Stomach (tissue), 4 donors: ENCODE measurements at regions not wholly inside any gene's neighbourhood (a gene's known extent, or its start where the extent isn't known, plus 50 kb on each side); places are given as distances from the start of the nearest gene placed in this dataset.

Source experiments
- EP300 ChIP-seq: sonication (generic); formaldehyde crosslinking; IDR thresholded peaks from one replicate; pipeline ENCODE4 v1.6.1; 2017; ENCODE audit warnings: antibody characterized with exemption
- POLR2A ChIP-seq, 4 donors: fragments of 450-650 bp; IDR thresholded peaks; one replicate each; pipeline ENCODE4 v1.6.1; 2016; ENCODE audit warnings: antibody characterized with exemption in 4 of 4, control low read depth in 2 of 4, mild to moderate bottlenecking in 1 of 4, moderate library complexity in 1 of 4
- POLR2AphosphoS5 ChIP-seq, 3 donors: sonication (generic); formaldehyde crosslinking; IDR thresholded peaks; one replicate each; pipeline ENCODE4 v1.6.1; 2016; ENCODE audit warnings: antibody characterized with exemption in 3 of 3
- TF ChIP-seq, protein P1 (sequence below), 7 experiments: fragments of 450-650 bp in 4 of 7; fragments of 200-600 bp in 3 of 7; sonication (generic) in 3 of 7; IDR thresholded peaks; one replicate each; pipeline ENCODE4 v1.5.1; 2016 to 2019; ENCODE audit warnings: antibody characterized with exemption in 7 of 7, control low read depth in 2 of 7, mild to moderate bottlenecking in 1 of 7

GRCh38 chr15:66936861-66937582 lies 128.4 kb upstream of the SMAD3 start:
- TF ChIP-seq, protein P1, sequence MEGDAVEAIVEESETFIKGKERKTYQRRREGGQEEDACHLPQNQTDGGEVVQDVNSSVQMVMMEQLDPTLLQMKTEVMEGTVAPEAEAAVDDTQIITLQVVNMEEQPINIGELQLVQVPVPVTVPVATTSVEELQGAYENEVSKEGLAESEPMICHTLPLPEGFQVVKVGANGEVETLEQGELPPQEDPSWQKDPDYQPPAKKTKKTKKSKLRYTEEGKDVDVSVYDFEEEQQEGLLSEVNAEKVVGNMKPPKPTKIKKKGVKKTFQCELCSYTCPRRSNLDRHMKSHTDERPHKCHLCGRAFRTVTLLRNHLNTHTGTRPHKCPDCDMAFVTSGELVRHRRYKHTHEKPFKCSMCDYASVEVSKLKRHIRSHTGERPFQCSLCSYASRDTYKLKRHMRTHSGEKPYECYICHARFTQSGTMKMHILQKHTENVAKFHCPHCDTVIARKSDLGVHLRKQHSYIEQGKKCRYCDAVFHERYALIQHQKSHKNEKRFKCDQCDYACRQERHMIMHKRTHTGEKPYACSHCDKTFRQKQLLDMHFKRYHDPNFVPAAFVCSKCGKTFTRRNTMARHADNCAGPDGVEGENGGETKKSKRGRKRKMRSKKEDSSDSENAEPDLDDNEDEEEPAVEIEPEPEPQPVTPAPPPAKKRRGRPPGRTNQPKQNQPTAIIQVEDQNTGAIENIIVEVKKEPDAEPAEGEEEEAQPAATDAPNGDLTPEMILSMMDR (IDR thresholded peaks at IDR 0.05), result no peak
- TF ChIP-seq POLR2A (IDR thresholded peaks at IDR 0.05) (no peak), EP300 (no peak), POLR2AphosphoS5 (IDR thresholded peaks at IDR 0.05) (no peak)
